Hepatocyte (in vitro differentiated cells): ENCODE measurements at regions not wholly inside any gene's neighbourhood (a gene's known extent, or its start where the extent isn't known, plus 50 kb on each side); places are given as distances from the start of the nearest gene placed in this dataset.
"Not testable (repeated sequence)": the region's sequence is repeated elsewhere in the genome, so short reads cannot be mapped to it uniquely, and the experiment has no call there.

Experiments
- CTCF ChIP-seq: fragments of 200-600 bp; sonication (generic); IDR thresholded peaks from 2 replicates; pipeline ENCODE4 v1.5.1; 2016; ENCODE audit warnings: antibody characterized with exemption, mild to moderate bottlenecking; ENCODE audit not compliant: poor library complexity
- EZH2 ChIP-seq: fragments of 200-600 bp; sonication (generic); IDR thresholded peaks from 2 replicates; pipeline ENCODE4 v1.6.1; 2016; ENCODE audit warnings: antibody characterized with exemption, mild to moderate bottlenecking, borderline replicate concordance

GRCh38 chr9:41633726-41634125 is 444.6 kb upstream of the ZNG1F start:
- TF ChIP-seq CTCF, EZH2: not testable (repeated sequence)
